ENCODE measurements at regions not wholly inside any gene's neighbourhood (a gene's known extent, or its start where the extent isn't known, plus 50 kb on each side); places are given as distances from the start of the nearest gene placed in this dataset.

DNA sequence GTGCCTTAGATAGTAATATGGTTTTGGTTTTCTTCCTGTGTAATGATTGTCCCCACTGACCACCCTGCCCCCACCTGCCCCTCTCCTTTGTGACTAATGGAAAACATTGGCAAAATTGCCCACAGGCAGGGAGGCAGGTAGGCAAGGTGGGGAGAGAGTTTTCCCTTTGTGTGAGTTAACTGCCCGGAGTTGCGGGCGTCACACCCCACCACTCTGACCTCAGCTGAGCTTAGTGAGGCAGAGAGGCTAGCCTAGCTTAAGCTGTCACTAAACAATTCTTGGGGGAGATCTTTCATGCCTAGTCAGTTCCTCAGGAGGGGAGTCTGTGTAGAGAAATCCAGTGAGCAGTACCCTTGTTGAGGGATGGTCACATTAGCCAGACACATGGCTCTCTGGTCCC, 245.3 kb downstream of the BCOR start:
- TF ChIP-seq, protein P1, sequence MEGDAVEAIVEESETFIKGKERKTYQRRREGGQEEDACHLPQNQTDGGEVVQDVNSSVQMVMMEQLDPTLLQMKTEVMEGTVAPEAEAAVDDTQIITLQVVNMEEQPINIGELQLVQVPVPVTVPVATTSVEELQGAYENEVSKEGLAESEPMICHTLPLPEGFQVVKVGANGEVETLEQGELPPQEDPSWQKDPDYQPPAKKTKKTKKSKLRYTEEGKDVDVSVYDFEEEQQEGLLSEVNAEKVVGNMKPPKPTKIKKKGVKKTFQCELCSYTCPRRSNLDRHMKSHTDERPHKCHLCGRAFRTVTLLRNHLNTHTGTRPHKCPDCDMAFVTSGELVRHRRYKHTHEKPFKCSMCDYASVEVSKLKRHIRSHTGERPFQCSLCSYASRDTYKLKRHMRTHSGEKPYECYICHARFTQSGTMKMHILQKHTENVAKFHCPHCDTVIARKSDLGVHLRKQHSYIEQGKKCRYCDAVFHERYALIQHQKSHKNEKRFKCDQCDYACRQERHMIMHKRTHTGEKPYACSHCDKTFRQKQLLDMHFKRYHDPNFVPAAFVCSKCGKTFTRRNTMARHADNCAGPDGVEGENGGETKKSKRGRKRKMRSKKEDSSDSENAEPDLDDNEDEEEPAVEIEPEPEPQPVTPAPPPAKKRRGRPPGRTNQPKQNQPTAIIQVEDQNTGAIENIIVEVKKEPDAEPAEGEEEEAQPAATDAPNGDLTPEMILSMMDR (IDR thresholded peaks at IDR 0.05; ENCODE audit: insufficient read depth, low read length, severe bottlenecking): no peak
- FAIRE-seq (no peak), DNase-seq (ENCODE audit: low read depth) (no peak)
- no peaks in the 10 kb centered on the region for H3K36me3 ChIP-seq (ENCODE audit: control insufficient read depth, insufficient read depth, low read length)
- H3K27me3 ChIP-seq (ENCODE audit: control insufficient read depth, insufficient read depth, low read length): no peaks in the 10 kb centered on the region
- no peak overlapping the region for H3K4me3 ChIP-seq (ENCODE audit: low read depth, low read length)

DNA sequence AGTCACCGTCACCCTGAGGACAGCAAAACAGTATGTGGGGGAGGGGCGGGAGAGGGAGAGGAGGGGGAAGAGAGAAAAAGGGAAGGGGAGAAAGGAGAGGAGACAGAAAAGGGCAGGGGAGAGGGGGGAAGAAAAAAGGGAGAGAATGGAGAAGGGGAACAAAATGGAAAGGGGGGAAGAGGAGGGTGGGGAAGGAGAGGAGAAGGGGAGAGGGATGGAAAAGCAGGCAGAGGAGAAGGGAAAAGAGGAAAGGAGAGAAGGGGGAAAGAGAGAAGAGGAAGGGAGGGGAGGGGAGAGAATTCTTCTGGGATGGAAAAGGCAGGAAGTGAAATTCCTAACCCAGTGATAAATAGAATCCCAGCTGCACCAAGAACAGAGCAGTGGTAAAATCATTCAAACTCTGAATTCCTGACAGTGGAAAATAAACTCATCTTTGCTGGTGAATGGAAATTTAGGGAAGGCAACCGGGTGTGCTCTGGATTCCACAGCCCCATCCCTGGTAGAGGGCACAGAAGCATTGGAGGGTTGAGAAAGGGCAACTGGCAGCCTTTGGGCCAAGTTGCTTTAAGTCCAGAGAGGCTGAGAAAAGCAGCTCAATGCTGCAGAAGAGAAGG, 244.2 kb downstream of the BCOR start:
- Histone ChIP-seq H3K4me3 (ENCODE audit: low read depth, low read length) (no peak overlapping the region), H3K36me3 (ENCODE audit: control insufficient read depth, insufficient read depth, low read length) (no peaks in the 10 kb centered on the region), H3K27me3 (ENCODE audit: control insufficient read depth, insufficient read depth, low read length) (no peaks in the 10 kb centered on the region)
- TF ChIP-seq, protein P1 (IDR thresholded peaks at IDR 0.05; ENCODE audit: insufficient read depth, low read length, severe bottlenecking): no peak
- DNase-seq (ENCODE audit: low read depth): no peak
- no peak for FAIRE-seq

DNA sequence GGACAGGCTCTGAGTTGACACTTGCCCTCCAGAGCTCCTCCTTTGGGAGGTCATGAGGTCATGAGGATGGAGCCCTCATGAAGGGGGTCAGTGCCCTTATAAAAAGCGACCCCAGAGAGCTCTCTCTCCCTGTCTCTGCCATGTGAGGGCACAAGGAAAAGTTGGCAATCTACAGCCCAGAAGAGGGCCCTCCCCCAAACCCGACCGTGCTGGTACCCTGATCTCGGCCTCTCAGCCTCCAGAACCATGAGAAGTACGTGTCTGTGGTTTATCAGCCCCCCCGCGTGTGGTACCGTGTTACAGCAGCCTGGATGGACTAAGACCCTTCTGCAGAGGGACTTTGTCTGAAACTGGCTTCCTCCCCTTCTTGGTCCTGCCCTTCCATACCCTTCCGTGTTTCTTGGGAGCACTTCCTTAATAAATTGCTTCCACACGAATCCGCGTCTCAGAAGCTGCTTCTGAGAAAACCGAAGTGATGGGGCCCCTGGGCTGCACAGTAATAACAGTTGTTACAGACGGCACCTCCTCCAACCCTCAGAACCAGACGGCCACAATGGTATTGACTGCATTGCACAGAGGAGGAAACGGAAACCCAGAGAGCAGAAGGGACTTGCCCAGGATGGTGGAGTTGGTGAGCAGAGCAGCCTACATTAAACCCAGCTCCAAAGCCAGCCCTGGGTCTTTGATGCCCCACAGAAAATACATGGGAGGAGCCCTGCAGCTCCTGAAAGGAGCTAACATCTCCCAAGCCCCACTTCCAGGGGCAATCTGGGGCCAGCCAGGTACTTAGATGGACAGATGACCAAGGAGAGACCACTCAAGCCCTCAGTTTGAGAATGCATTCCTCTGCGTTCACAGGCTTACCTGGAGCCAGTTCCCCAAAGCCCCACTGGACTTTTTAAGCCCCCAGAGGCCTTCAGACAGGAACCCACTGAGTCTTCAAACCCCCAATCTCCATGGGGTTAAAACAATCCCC, 242.7 kb downstream of the BCOR start:
- no peak for FAIRE-seq
- Histone ChIP-seq H3K27me3 (ENCODE audit: control insufficient read depth, insufficient read depth, low read length) (no peaks in the 10 kb centered on the region), H3K4me3 (ENCODE audit: low read depth, low read length) (no peak overlapping the region), H3K36me3 (ENCODE audit: control insufficient read depth, insufficient read depth, low read length) (no peaks in the 10 kb centered on the region)
- TF ChIP-seq, protein P1 (IDR thresholded peaks at IDR 0.05; ENCODE audit: insufficient read depth, low read length, severe bottlenecking): no peak
- DNase-seq (ENCODE audit: low read depth): no peak

DNA sequence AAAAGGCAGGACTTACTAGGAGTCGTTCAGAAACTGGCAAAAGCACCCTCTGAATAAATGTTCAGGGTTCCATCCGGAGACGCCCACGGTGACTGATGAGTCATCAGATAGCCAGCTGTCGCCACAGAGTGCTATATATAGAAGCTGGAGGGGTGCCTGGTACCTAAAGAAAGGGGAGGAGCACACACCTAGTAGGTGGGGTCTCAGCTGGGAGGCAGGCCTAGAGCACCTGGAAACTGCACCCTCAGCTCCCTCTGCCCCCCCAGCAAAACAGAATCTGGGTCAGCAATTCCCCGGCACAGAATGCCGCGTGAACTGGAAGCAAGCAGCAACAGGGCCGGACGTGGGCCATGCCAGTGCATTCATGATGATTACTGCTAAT, 242.0 kb downstream of the BCOR start:
- H3K27me3 ChIP-seq (ENCODE audit: control insufficient read depth, insufficient read depth, low read length): no peaks in the 10 kb centered on the region

DNA sequence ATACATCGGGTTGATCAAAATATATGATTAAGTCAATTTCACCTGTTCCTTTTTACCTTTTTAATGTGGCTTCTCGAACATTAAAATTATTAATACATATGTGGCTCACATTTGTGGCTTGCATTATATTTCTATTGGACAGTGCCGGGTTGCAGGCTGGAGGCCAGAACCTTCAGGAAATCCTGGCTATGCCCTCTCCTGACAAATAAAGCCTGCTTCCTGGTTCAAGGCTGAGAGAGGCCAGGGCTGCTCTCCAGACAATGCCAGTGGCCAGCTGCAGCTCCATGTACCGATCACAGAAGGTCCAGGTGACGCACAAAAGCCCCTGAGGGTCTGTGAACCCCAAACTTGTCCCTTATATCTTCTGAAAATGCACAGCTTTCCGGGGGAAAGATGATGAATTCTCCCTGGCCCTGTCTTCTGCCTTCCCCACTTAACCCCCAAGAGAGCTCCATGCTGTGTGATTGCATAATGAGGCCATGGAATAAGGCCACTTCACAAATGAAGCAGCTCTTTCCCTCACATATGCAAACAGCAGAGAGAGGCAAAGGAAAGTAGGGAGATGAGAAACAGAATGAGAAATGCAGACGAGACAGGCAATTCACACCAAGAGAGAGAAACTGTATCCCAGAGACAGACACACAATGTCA, 241.2 kb downstream of the BCOR start:
- TF ChIP-seq, protein P1 (IDR thresholded peaks at IDR 0.05; ENCODE audit: insufficient read depth, low read length, severe bottlenecking): no peak
- FAIRE-seq (no peak), DNase-seq (ENCODE audit: low read depth) (no peak)
- Histone ChIP-seq H3K36me3 (ENCODE audit: control insufficient read depth, insufficient read depth, low read length) (no peaks in the 10 kb centered on the region), H3K4me3 (ENCODE audit: low read depth, low read length) (no peak overlapping the region), H3K27me3 (ENCODE audit: control insufficient read depth, insufficient read depth, low read length) (no peaks in the 10 kb centered on the region)

More for the DNA sequence above, 242.0 kb downstream of the BCOR start:
- FAIRE-seq (no peak), DNase-seq (ENCODE audit: low read depth) (peak; percentile 44)
- H3K4me3 ChIP-seq (ENCODE audit: low read depth, low read length): no peak overlapping the region
- TF ChIP-seq, protein P1 (IDR thresholded peaks at IDR 0.05; ENCODE audit: insufficient read depth, low read length, severe bottlenecking): no peak
- H3K36me3 ChIP-seq (ENCODE audit: control insufficient read depth, insufficient read depth, low read length): no peaks in the 10 kb centered on the region
